GM19023 (cell line): ENCODE measurements at regions not wholly inside any gene's neighbourhood (a gene's known extent, or its start where the extent isn't known, plus 50 kb on each side); places are given as distances from the start of the nearest gene placed in this dataset.
"Not testable (repeated sequence)": the region's sequence is repeated elsewhere in the genome, so short reads cannot be mapped to it uniquely, and the experiment has no call there.

Experiments used
- ATAC-seq: cut with Tn5 transposase; IDR thresholded peaks from one replicate; pipeline ENCODE4 v1.9.1; 2021; ENCODE audit warnings: mild to moderate bottlenecking, moderate library complexity; ENCODE audit not compliant: unreplicated experiment

DNA sequence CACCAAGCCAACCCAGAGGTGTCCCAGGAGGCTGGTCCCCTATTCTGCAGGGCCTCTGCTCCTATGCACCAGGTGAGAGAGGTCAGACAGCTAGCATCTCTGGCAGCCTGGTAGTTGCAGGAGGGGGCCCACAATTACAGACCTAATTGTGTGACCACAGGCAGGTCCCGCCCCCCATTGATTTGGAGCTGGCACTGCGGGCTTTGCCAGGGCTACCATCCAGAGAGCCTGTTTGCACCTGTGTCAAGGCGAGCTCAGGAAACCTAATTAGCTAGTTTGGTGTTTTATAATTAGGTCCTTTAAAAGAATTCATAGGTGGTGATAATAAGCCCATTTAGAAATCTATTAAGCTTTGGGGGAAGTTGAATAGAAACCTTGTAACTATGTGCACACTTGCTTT lies 90.2 kb downstream of the MRM1 start:
- ATAC-seq = no peak

DNA sequence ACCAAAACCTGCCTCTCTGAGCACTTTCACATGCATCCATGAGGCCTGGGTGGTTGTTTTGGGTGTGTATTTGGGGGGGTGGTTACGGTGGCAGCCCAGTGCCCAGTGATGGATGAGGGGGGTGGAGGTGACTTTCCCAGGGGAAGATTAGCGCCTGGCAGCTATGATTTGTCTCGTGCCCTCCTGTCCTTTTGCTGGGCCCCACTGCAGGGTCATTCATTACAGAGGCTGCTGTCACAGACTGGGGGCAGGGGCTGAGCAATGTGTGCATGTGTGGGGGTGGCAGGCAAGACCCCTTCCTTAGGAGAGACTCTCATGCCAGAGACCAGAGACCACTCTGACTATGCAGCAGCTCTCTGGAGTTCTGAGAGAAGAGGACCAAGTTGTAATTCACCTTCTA lies 93.7 kb downstream of the MRM1 start:
- no peak for ATAC-seq

DNA sequence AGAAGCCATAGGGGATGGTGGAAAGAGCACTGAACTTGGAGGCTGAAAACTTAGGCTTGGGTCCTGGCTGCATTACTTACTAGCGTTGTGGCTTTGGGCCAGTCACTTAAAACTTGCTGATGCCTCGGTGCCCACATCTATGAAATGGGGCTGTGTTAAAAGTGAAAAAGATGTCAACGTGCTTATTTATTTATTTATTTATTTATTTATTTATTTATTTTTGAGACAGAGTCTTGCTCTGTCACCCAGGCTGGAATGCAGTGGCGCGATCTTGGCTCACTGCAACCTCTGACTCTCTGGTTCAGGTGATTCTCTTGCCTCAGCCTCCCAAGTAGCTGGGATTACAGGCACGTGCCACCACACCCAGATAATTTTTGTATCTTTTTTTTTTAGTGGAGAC lies 94.3 kb downstream of the MRM1 start:
- not testable (repeated sequence) for ATAC-seq

DNA sequence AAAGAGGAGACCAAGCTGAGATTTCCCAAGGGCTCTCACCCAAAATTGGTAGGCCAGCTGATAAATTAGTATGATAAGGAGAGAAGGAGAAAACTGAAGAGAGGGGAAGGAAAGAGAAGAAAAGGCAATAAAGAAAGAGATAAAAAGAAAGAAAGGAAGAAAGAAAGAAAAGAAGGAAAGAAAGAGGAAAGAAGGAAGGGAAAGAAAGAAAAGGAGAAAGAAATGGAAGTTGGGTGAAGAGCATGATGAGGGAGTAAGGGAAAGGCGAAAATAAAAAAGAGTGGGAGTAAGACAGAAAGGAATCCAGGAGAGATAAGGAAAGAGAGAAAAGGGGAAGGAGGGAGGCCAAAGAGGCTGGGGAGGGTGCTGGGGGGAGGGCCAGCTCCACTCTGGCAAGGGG lies 95.4 kb downstream of the MRM1 start:
- no peak for ATAC-seq

DNA sequence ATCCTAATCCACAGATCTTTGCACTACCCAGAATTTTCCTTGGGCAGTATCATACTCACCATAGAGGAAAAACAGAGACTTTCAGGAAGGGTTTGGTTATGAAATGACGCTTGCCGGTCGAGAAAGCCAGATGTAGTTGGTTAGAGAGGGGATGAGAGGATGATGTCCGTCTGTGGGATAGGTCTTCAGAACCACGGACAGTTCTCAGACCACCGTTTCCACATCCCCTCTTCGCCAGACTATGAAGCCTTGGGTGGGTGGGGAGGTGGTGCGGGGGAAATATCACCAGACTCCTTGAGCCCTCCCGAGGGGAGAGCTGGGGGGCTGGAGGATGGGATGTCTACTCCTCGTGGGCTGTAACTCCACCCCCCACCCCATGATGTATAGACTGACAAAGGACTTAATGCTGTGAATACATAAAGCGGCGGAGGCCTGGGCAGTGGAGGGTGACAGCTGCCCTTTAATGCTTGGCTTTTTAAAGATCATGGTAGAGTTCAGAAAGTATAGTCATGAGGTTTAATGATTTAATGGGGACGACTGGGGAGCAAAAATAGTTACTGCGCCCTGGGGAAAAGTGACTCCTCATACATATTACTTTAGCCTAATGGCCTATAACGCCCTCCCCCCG lies 96.6 kb downstream of the MRM1 start:
- no peak for ATAC-seq

DNA sequence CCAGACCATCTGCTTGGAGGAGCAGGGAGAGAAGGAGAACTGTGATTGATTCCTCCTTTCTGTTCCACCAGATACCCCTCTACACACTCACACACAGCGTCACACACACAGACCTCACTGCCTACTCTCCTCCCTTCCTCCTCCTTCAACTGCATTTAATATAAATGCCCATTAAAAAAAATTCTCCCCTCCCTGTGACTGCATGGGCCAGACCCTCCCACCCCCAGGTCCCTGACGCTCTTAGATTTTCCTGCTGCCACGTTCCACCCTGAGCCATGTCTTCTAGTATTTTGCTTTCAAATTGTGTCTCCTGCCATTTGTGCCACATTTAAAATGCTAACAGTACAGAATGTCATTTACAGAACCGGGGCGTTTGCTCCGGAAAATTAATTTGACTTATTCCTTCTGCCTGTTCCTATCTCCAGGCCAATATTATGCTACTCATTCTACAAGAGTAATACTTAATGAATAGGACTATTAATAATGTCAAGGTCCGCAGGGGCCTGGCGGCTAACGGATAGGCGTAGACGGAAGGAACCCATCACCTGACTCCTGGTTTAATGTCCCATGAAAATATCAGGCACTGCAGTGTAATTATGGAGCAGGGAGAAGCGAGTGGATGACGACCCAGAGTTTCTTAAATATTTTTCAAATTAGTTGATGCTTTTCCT lies 100.2 kb downstream of the MRM1 start:
- ATAC-seq = no peak

DNA sequence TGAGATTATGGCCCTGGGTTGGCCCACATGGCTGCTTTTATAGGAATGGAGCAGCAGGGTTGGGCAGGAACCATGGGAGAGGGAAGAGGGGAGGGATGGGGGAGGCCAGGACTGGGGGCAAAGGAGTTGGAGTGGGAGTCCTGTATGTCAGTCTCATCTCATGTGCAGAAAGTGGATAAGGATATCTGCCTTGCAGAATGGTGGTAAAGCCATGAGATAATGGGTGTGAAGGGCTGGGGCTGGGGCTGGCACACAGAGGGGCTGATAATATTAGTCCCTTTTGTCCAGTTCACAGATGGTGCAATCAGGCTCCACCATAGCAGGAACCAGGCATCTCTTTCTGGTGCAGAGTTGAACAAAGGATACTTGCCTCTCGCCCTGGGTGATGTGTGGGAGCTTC lies 101.3 kb downstream of the MRM1 start:
- no peak for ATAC-seq

DNA sequence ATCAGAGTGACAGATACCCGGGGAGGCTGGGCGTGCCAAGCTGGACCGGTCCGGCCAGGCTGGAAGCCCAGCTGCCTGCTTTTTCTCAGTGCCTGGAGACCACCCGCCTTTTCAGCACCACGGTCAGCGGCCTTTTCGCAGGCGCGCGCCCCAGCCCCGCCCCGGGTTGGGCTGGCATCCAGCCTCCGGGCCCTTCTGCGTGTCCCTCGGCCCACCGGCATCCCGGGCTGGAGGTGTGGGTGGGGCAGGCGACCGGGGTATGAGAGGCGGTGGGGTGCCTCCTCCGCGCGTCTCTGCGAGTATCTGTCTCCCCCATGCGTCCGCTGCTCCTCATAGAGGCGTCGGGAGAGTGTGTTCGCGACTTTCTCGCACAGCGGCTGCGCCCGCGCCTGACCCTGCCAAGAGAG lies 102.5 kb downstream of the MRM1 start:
- no peak for ATAC-seq

DNA sequence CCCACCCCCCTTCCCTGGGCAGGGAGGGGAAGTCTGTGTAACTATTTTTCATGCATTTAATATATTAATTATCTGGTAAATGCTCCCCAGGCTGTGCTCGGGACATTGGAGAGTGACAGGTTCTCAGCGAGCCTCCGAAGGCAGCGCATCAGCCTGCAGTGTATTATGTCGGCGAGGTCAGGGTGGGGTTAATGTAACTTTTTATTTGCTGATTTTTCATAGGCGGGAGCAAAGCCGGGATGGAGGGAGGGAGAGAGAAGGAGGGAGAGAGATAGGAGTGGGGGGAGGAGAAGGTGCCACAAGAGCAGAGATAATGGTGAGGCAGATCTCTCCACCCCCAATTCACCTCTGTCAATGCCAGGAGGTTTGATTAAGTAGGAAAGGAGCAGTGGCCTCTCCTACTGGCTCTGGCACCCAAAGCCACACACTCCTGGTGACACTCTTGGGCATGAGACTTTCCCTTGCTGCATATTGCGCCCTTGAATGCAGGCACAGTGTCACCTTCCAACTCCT lies 104.0 kb downstream of the MRM1 start:
- no peak for ATAC-seq

DNA sequence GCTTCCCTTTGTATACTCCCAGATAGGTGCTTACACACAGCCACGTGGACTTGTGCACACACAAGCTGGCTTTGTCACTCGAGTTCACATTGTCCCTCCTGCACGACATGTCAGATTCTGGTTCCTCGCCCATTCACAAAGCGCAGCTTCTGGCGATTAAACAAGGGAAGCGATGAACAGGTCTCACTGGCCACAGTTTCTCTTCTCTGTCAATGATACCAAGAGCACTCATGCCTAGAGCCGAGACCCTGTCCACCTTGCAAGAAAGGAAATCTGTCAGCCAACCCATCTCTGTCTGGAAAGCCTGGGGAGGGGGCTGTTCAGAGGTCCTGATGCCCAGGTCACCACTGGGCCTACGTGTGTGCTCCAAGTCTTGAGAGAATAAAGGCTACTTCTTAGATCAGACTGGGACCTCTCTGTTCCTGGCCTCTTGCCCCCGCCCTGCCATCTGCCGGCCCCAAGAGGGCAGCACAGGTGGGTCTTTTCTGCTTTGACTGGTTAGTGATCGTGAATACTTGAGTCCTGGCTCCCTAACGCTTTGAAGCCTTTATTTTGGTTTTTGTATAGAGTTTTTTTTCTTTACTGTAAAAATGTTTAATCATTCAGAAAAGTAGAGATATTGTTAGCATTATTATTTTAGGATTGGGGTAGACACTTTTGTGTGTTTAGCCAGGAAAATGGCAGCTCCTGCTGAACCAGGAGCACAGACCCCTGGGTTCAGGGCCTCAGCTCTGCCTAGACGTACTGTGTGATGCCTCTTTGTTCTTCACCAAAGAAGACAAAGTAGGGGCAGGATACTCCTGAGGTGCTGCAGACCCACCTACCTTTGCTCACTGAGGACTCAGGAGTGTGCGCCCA lies 104.7 kb downstream of the MRM1 start:
- ATAC-seq = no peak

DNA sequence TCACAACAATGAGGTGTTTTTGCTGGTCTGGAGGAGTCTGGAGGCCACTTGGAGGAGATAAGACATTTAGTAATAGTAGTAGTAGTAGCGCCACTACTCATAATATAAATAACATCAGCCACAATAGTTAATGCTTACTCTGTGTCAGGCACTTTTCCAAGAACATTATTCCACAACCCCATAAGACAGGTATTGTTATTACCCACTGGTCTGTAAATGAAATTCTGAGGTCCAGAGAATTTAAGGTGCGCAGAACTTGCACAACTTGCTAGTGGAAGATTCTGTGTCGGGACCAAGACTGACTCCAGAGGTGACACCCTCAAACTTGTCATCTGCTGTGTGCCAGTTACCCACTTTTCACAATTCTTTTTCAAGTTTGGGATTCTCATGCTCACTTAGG lies 106.5 kb downstream of the MRM1 start:
- no peak for ATAC-seq

DNA sequence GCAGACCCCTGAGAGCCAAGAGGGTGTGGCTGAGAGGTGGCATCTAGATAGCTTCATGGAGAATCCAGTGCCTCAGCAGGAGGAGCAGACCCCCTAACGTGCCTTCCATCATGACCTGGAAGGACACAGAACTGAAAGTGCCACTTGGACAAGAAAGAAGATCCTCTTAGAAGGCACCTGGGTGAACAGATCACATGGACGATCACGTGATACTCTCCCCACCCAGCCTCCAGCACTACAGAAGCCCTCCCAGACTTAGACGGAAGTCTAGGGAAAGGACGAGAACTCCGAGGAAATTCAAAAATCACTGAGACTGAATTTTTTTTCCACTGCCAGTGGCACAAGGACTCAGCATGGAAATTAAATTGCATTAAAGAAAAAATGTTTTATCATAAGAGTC lies 113.4 kb downstream of the MRM1 start:
- no peak for ATAC-seq

DNA sequence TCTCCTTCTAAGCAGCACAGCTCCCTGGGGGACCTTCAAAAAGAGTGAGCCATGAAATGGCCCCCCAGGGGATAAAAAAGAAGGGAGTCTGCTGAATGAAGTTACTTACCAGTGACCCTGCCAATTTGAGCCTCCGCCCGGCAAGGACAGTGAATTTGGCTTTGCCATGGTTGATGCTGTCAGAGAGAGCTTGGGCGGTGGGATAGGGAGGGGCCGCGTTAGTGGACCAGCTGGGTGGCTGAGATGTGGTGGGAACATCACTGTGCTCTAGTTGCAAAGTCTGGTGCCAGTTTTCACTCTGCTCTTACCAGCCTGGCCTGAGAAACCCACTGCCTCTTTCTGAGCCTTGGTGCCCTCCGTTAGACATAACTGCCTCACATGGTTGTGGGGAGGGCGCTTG lies 114.6 kb downstream of the MRM1 start:
- ATAC-seq = no peak

DNA sequence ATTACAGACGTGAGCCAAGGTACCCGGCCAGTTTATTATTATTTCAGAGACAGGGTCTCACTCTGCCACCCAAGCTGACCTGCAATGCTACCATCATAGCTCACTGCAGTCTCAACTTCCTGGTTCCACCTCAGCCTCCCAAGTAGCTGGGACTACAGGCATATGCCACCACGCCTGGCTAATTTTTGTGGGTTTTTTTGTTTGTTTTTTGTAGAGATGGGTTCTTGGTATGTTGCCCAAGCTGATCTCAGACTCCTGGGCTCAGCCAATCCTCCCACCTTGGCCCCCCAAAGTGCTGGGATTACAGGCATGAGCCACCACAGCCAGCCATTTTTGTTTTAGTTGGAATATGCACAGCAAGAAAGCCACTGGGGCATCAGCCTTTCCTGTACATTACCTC lies 115.7 kb downstream of the MRM1 start:
- ATAC-seq = no peak

DNA sequence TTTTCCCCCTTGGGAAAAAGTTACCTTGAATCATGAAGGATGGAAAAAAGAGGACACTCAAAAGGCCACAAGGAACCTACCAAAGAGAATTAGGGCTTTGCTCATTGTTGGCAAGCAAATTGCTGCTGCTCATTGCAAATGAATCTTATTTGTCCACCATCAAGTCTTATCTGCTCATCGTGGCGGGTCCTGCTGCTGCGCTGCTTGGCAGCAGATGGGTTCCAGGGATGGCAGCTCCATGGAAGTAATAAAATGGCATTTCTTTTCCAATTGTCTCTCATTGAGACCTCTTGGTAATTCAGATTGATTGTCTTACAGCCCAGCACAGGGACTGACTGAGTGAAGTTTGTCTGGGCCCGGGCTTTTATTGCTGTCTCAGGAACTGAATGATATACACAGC lies 118.7 kb downstream of the MRM1 start:
- ATAC-seq = no peak

DNA sequence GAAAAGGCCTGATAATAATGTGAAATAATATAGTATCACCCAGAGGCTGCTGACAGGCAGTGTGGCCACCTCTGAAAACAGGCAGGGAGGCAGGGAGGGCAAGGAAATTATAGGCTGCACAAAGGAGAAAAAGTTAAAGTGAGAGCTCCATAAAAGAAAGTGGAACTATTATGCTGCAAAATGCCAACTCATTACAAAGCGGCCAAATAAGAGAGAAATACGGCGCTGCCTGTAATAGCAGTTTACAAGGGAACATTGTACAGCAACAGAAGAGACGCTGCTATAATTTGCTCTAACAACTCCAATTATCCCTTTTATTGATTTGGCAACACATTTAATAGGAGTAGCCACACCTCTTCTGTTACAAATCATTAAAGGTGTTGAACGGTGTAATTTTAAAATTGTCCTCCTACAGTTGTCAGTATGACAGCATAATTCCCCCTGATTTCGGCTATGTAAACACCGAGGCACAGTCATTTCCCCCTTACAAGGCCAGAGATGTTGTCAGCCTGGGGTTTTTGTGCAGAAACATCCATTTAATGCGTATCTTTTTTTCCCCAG lies 120.3 kb downstream of the MRM1 start:
- no peak for ATAC-seq

DNA sequence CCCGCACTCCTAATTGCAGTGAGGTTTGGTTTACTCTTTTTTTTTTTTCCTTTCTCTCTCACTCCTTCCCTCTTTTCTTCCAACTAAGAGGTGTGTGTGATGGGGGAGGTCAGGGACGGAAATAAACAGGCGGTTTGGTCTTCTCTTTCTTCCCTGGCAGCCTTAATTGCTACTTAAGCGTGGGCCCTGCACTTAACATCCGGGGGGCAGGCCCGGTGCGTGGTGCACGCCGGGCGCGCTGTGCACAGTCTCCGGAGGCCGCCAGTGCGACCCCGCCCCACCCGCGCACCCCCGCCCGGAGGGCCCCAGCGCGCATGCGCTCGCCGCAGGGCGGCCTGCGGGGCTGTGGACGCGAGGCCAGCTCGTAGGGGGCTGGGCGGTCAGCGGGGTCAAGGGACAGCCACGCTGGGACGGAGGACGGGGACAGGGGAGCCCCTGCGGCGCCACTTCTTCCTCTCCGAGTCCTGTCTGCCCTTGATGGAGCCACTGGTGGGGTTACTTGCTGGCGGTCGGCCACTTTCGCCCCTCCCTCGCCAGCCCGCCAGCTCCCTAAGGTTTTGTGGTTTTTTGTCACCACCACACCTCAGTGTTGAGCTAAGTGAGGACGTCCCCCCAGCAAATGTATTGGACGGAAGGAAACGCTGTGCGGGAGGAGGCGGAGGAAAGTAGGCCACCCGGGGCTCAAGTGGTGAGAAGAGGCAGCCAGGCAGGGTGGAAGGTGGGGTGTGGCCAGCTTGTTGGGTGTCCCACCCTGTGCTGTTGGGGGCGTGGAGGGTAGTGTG lies 120.9 kb downstream of the MRM1 start:
- ATAC-seq = peak; percentile 74

DNA sequence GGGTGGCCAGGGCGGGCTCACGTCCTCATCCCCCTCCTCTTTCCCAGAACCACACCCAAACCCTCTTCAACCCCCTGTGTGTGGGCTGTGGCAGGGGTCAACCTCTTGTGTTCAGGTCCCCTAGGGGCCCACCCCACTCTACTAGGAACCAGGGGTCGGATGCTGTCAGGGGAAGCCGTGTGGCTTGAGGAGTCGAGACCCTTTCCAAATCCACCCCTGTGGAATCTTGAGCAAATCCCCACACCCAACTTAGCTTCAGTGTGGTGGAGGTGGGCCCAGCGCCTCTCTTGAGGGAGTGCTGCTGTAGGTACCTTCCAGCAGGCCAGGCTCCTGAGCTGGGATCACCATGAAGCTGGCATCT lies 121.5 kb downstream of the MRM1 start:
- no peak for ATAC-seq

DNA sequence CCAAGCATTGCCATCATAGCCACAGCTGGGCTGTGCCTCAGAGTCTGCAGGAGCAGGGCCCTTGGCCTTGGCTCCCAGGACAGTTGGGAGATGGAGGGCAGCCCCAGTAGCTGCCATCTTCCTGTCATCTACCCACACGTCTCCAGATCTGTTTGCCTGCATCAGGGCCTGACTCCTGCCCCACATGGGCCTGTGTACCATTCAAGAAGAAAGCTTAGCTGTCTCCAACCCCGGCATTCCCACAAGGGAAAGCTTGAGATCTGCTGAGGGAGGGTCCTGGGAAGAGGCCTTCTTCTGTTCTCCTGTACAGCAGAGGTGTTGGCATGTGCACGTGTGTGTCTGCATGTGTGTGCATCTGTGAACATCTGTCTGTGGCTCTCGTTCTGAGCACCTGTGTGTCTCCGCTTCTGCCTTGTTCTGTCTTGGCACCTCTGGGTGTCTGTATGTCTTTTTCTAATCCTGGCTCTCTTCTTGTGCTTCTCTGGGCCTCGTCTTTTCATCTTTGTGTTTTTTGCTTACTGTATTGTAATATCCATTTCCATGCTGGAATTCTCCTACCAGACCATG lies 122.2 kb downstream of the MRM1 start:
- no peak for ATAC-seq

DNA sequence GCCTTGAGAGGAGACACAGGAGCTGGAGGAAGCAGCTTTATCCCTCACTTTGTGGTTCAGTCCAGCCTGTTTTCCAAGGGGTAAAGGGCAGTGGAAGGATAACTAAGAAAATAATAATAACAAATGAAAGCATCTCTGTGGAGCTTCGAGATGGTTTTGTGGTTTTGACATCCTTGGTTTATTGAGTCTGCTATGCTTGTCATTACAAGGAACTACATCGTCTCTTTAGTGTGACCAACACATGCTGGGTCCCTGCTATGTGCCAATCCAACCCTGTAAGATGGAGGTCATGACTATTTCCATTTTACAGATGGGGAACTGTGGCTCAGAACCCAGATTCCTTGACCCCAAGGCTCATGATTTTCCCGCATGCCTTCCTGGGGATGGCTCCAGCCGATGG lies 124.8 kb downstream of the MRM1 start:
- no peak for ATAC-seq

DNA sequence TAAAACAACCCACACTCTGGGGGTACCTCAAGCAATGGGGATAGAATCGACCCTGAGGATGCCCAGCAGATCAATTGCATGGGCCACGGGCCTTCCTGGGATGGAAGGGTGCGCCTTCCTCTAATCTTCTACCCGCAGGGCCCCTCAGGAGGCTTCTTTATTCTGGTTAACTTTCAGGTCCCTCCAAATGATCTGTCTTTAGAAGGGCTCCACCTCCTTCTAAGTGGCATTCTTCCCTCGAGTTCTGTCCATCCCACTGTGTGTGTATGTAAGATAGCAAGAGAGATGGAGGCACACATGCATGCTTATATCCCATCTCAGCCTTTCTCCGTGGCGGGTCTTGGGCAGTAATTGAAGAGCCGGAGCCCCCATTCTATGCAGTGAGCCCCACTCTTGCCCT lies 125.7 kb downstream of the MRM1 start:
- no peak for ATAC-seq
